ENCODE measurements at regions not wholly inside any gene's neighbourhood (a gene's known extent, or its start where the extent isn't known, plus 50 kb on each side); places are given as distances from the start of the nearest gene placed in this dataset.

DNA sequence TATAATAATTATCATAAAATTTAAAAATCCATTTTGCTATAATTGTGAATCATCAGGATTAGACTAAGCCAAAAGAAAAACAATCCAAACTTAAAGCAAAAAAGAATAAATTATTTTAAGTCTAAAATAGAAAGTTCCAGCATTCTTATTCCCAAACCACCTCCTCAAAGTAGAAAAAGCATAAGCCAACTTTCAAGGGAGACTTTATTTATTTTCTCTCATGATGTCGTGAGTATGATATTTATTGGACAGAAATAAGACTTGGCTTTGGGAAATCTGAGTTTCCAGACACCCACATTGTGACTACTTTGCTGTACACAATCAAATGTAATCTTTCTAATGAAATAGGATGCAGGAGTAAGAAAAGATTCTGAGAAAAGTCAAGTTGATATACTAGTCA, 372.1 kb downstream of the MTRR start:
- DNase-seq (ENCODE audit: low read depth) = no peak

DNA sequence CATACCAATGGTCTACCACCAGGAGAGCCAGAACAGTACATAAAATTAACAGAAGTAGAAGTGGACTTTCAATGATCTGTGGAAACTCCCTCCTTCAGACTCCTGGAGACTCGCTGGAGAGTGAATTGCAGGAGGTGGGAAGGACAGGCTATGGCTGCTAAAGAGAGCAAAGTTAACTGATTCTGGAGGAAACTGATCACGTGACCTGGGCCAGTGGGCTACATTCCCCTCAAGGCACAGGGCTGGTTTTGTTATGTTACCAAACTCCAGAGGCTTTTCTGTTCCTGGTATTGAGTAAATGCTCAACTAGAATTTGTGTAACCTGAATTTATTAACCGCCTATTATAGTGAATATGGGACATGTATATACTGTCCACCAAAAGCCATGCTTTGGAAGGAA, 372.6 kb downstream of the MTRR start:
- no peak for DNase-seq (ENCODE audit: low read depth)

DNA sequence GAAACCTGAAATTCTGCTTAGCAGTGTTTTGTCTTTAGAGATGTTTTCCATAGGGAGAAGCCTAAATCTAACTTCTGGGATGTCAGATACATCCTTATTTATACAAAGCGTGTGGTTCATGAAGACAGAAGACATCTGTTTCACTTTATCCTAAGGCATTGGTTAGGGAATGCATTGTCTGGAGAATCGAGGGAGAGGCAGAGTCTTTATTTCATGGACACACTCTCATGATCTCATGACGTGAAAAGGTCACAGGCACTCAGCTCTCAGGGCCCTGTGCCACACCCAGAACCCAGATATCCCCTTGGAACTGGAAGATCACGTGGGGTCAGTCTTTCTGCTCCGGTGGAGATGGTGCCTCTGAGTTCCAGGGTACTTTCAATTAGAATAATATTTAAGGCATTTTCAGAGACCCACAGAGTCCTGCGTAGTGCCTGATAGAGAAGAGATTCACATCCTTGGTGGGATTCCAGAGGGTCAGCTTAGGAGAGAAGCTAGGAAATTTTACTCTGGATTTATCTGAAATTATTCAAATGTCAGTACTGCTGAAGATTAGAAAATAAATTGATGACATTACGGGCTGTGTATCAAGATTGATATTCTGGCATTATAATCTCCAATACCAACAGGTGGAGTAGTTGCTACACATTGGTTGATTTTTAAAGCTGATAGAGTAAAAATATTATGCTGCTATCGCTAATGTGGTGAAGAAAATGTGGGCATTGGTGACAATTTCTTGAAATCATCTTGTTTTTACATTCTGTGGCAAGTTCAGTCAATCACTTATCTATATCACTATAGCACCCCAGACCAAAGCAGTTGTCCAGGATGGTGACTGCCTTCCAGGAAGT, 378.3 kb downstream of the MTRR start:
- no peak for DNase-seq (ENCODE audit: low read depth)

DNA sequence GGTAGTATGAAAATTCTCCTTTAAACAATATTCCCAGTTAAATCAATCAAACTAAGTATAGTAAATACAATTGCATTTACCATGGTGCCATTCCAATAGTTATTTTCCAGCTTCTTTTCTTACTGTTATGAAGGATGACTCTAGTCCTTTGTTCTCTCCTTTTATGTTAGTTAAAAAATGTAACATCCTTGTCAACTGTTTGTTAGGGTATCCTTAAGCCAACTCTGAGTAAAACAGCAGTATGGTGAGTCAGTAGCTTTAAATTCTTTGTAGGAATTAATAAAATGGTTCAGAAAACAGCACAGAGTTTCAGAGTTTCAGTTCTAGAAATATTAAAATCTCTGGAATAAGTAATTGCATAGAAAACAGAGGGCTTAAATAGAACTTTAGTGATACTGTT, 384.4 kb downstream of the MTRR start:
- no peak for DNase-seq (ENCODE audit: low read depth)

DNA sequence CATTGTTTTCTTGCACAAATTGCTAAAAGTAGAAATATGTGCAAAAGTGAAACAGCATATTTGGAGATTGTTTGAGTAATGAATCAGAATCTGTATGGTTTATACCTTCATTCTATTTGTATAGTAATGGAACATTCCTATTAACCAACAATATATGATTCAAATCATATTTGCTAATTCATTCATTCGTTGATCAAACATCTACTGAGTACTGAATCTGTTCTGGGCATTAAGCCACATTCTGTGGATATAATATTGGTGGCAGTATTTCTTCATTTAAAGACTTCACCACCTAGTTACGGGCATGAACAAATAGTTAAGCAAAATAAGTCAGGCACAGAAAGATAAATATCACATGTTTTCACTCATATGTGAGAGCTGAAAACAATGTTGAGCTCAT, 385.7 kb downstream of the MTRR start:
- DNase-seq (ENCODE audit: low read depth) = no peak

DNA sequence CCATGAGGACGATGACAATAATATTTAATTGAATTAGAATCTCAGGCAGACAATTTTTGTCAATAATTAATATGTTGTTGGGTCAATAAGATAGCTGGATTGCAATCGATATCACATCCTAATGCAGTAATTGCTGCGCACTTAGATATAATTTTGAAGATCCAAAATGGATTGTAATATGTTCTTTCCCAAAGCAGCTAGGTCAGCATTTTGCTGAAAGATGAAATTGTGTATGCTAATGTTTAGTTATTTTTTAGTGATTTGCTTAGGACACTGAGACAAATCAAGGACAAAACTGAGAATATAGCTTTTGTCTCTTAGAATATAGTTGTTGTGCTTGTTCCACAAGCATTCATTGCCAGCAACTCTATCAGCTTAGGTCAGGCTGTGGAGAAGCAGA, 389.9 kb downstream of the MTRR start:
- DNase-seq (ENCODE audit: low read depth) = no peak

DNA sequence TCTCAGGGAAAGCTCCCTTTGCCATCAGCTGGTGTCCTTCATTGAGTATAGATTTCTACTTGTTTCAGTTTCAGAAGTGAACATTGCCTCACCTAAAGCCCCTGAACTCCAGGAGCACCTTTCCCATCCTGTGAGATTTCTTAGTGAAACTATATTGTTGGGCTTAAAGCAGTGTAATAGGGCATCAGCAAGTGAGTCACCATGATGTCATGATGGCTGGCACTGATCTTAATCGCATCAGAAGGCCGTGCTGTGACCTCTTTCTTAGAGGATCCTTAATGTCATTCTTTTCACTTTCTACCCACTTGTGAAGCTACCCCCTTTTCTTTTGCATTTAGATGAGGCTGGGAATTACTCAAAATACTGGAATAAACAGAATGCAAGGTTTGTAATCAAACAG, 401.3 kb downstream of the MTRR start:
- DNase-seq (ENCODE audit: low read depth) = no peak

DNA sequence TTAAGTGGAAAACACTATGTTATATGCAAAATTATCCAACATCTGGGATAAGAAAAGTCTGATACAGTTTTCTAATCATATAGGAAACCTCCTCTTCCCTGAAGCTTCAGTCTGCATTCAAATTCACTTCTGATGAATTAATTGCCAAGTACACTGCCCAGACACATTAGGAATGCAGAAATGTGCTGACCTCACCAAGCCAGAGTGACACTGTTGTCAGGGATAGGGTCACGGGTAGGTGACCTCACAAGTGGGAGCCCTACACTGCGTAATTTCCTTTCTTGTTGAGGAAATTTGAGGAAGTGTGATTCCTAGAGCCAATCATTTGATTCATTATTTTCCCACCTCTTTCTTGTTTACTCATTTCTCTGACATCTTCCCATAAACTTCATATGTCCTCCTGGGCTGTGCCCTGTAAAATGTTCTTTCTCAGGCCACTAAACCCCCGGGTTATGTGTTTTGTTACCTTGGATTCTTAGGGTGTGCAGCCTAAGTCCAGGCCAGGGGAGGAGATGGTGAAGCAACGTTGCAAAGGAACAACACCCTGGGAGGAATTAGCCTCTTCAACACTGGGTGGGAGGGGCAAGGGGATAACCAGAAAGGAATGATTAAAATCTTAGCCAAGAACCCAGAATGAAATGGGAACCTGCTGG, 411.9 kb downstream of the MTRR start:
- DNase-seq (ENCODE audit: low read depth) = no peak

DNA sequence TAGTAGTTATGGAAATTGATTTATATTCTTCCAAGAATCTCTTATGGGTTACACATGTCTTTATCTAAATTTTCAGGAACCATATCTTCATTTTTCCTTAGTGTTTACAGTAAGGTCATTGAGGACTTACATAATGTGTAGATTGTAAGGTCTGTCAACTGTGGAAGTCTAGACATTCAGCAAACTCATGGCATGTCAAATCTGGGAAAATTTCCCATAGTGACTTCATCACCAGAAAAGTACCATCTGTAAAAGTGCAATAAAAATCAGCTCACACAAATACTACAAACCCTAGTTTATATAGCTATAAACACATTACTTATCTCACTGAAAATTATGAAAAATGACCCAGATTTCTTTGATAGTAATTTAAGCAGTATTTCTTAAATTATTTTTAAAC, 419.4 kb downstream of the MTRR start:
- DNase-seq (ENCODE audit: low read depth) = no peak

DNA sequence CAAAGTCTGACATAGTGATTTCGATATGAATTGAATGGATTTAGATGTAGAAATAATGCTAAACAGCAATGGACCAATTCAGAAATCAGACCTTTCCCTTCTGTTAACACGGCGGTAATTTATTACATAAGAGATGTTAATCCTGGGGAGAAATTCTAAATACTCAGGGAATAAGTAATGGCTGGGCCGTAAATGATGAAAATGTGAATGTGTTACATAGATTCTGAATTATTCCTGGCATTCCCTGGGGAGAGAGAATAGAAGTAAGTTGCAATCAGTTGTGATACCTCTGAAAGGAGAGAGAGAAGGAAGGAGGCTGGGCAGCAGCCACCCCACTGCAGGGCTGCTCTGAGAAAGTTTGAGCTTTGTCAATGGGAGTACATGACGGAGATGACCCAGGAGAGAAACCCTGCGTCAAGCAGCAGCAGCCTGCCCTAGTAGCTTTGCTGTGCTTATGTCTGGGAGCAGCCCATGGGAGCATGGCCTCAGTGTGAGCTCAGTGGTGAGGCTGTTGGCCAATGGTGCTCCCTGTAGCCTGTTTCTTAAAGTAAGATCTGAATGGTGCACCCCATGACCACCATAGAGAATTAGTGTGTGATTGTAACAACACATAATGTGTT, 420.1 kb downstream of the MTRR start:
- DNase-seq (ENCODE audit: low read depth) = no peak

DNA sequence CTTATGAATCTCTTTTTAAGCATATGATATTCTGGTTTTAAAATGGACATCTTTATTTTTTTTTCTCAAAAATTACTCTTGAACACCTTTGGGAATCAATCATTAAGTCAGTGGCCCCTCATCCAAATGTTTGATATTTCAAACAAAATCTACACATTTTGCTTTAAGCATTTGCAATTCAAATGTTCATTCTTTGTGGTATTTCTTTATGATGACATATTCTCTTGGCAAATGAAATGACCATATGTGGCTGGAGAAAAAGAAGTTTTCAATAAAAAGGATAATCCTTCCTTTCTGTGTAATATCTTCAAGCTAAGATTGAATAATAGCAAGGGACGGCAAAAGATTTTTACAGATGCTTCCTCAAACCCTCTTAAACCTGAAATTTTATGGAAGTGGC, 420.8 kb downstream of the MTRR start:
- DNase-seq (ENCODE audit: low read depth) = no peak

DNA sequence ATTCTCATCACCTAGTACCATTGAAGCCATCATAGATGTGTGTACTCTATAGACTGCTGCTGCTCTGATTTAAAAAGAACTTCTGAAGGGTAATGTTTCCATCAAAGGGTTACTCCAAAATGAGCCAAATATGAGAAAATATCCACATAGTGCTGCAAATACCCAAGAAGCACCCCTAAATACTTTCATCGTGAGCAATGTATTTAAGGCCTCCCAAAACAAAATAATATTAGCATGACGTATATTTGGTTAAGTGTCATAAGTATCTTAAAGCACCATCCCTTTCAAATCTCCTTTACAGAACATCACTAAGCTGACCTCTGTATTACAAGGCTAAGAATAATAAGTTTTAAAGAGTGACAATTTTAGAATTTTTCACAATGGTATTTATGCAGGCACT, 421.8 kb downstream of the MTRR start:
- no peak for DNase-seq (ENCODE audit: low read depth)

DNA sequence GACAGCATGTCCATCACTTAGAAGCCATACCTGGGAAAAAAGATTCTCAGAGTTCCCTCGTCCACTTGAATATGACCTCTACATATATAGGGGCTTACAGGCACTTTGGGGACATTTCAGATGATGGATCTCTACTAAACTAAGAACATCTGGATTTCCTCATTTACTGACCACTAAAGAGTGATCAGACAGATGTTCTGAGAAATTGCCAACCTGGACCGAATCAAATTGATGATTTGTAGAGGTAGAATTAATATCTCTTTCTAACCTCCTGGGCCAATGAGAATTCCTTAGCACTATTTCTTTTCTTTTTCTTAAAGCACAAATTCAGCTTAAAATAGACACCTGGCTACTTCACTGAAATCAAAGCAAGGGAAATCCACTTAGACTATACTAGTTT, 422.7 kb downstream of the MTRR start:
- no peak for DNase-seq (ENCODE audit: low read depth)

DNA sequence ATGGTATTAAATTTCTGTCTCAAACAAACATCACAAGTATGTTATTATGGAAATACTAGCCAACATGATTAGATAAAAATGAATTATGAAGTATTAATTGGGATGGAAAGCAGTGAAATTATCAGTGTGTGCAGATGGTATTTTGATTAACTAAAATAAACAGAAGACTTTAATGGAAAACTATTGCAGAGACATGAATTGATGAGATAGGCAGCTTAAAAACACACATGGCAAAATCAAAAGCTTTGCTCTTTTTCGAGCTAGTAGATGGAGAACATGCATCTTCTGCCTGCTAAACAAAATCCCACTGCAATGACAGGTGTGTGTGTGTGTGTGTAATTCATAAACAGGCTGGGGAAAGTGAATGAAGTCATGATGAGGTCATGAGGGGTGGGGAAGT, 426.2 kb downstream of the MTRR start:
- DNase-seq (ENCODE audit: low read depth) = no peak

DNA sequence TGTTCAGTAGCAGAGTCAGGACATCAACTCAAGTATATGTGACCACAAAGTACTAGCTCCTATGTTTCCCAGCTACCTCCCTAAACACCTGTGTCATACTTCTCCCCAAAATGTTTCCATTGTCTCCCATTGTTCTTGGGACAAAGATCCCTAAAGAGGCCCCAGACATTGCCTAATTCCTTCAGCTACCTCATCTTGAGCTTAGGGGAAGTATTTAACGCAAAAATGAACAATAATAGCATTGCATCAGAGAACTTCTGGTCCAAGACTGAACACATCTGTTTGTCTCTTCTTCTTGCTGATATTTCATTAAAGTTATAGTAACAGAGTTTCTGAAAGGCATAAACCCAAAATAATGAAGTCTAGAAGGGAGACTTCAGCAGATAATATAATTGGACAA, 430.8 kb downstream of the MTRR start:
- no peak for DNase-seq (ENCODE audit: low read depth)

DNA sequence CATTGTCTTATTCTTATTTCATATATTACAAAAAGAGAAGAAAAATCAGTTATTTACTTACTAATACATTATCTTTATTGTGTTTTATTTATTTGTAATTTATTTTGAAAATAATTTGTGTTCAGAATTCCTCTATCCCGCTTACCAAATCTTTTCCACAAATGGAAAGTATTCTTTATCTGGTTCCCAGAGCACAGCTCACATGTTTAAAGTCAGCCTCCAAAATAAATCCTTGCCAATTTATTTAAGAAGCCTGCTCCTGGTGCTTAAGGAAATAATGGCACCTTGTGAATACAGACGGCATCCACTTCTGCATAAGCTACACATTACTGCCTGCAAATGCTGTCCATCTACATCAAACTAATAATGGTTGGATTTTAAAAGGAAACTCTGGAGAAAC, 435.4 kb downstream of the MTRR start:
- no peak for DNase-seq (ENCODE audit: low read depth)

DNA sequence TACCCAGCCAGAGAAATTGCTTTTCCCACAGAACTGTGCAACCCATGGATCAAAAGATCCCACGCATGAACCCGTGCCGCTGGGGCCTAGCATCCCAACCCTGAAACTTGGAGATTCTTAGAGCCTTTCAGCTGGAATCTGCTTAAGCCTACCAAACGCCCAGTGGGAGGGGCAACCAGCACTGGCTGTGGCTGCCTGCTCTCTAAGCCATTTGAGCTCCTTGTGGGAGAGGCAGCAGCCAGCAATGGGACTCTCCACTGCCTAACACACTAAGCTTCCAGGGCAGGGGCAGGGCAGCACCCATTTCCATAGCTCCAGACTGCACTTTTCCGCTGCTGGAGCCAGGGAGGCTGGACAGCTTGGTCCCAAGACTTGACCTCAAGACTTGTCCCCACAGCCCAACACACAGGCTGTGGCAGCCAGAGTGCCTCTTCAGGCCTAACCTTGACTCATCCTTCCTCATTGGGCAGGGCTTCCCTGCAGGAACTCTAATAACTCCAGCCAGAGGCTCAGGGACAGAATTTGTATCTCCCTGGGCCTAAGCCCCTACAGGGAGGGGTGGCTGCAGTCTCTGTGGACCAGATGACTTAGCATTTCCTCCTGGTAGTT, 437.4 kb downstream of the MTRR start:
- DNase-seq (ENCODE audit: low read depth) = no peak

DNA sequence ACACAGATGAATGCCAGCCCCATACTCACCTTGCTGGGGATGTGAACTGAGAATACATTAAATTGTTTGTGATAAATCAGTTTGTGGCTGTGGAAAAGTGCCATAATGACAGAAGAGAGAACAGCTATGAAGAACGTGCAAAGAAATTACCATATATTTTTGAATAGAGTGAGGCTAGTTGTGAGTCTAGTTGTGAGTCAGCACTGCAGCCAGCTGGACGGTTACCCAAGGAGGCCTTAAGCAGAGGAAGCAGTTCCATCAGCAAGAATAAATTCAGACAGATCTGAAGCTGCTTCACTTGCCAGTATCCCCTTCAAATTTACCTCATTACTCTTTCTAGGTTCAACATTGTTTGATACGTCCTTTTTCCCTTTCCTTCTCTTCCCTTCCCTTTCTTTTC, 446.0 kb downstream of the MTRR start:
- no peak for DNase-seq (ENCODE audit: low read depth)

DNA sequence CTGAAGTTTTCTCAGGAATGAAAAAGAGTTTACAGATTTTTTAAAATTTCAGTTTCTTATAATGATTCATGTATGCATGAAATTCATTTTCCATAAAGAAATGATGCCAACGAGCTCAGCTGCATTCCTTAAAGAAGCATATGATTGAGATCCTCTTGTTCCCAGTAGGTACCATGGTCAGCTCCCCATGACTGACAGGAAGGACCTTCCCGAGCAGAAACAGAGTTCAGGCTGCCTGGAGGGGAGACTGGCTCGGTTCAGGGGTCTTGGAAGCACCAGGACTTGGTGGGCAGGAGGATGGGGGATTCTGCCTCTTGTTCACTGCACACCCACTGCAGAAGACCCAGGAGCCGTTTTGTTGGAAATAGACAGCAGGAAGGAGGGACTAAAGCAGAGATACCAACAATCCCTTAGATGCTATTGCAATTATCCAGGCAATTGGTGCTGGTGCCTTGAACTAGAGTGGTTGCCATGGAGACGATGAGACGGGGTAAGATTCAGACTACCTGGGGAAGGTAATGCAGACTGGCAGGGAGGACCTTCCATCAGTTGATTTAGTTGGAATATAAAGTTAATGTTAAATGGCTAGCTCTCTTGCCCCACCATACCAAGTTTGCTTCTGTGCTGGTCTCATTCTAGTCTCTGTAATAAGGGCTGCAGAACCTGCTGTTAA, 447.8 kb downstream of the MTRR start:
- no peak for DNase-seq (ENCODE audit: low read depth)

DNA sequence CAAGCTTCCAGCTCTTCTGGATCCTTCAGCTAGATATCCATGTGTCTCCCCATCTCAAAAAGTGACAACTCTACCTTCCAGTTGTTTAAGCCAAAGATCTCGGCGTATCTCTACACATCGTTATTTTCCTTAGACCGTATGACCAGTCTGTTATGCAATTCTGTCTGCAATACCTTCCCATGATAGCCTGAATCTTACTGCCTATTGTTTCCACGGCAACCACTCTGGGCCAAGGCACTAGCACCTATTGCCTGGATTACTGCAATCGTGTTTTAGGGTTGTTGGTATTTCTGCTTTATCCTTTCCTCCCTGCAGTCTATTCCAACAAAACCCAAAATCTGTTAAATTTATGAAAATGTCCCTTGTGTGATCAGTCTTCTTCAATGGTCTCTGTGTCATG, 448.4 kb downstream of the MTRR start:
- no peak for DNase-seq (ENCODE audit: low read depth)

DNA sequence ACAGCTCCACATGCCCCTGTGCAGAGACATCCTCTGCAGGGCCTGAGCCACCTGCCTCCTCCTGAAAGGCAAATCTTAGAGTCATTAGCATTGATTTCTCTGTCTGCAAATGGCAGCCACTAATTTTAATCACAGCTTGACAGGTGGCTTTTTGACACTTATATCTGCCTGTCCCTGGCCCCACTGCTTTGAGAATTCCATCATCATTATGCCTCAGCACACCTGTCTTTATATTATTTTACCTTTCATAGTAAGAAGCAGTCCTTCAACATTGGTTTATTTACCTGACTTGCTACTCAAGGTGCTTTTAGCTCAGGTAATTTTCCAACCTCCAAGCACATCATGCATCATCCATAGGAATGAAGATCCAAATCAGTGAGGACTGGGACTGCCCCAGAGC, 451.3 kb downstream of the MTRR start:
- DNase-seq (ENCODE audit: low read depth) = no peak

DNA sequence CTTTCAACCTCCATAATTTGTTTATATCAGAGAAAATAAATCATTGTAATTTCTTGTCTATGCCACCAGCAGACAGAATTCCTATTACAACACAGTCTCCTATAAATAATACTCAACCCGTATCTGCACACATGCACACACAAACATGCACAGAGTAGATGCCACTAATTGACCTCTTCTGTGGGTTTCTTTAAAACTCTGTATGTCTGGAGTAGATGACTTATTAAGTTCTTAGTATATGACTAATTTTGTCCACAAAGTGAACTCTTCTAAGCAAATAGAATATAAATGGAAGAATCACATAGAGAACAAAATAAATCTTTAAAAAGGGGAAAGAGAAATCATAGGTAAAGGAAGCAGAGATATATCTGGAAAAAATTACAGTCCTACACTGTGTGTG, 452.3 kb downstream of the MTRR start:
- DNase-seq (ENCODE audit: low read depth) = no peak

DNA sequence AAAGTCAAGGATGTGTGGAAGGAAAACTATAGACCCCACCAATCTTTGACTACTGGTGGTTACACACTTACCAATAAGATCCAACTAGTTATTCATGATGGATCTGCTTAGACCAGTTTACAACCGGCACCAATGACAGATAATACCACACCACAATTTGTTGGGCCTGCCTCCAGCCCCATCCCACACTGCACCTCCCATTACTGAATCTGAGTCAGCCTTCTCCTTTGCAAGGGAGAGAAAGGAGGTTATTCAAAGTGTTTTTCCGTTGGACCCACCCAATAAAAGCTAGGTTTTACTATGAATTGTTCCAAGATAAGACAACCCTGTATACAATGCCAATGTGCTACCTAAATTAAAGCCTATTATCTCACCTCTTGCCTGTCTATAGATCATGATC, 453.5 kb downstream of the MTRR start:
- no peak for DNase-seq (ENCODE audit: low read depth)
